H1 (cell line): ENCODE measurements at regions not wholly inside any gene's neighbourhood (a gene's known extent, or its start where the extent isn't known, plus 50 kb on each side); places are given as distances from the start of the nearest gene placed in this dataset.

Experiments used
- CREB1 ChIP-seq: IDR thresholded peaks from 2 replicates; pipeline ENCODE4 v1.6.1; 2012; ENCODE audit warnings: inconsistent platforms
- NRF1 ChIP-seq: IDR thresholded peaks from 2 replicates; pipeline ENCODE4 v1.6.1; 2011; ENCODE audit warnings: mild to moderate bottlenecking, low read depth, low read length, improper control_type of control experiment
- RBBP5 ChIP-seq: IDR thresholded peaks from 2 replicates; pipeline ENCODE4 v1.7.1; 2012; ENCODE audit warnings: low read depth, mild to moderate bottlenecking, inconsistent platforms, low read length, moderate library complexity, borderline replicate concordance
- SIX5 ChIP-seq: IDR thresholded peaks from 2 replicates; pipeline ENCODE4 v1.6.1; 2011; ENCODE audit warnings: mild to moderate bottlenecking, low read depth, low read length

DNA sequence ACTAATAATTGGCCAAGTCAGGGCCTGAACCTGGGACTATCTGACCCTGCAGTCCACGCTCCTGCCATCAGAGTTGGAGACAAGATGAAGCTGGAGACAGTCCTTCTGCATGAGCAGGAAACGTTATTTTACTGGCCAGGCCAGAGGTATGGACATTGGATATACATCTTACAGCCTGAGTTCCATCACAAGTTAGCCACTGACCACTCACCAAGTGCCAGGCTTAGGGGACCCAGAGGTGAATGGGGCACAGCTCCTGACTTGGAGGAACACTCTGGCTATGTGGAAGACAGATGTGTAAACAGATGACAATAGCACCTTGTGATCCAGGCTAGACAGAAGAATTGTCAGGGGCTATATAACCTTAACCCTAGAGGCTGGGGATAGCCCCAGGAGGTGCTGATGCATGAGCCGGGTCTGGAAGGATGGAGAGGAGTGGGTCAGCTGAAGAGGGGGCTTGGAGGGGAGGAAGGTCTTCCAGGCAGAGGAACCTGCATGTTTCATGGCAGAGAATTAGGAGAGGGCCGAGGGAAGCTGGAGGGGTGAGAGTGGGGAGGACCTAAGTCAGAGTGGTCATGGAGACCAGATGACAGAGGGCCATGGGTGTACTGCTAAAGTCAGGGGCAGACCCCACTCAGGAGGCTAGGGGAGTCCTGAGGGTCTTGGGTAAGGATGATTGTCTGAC, 52.5 kb upstream of the DMRTB1 start (continued):
- TF ChIP-seq RBBP5 (no peak), NRF1 (no peak), SIX5 (no peak), CREB1 (no peak)
